ENCODE measurements at regions not wholly inside any gene's neighbourhood (a gene's known extent, or its start where the extent isn't known, plus 50 kb on each side); places are given as distances from the start of the nearest gene placed in this dataset.

- TF ChIP-seq GTF3C2 (IDR thresholded peaks at IDR 0.05; ENCODE audit: borderline replicate concordance, extremely low read depth, insufficient read length) = no peak
- TF ChIP-seq STAT6 (CRISPR knock-in tag; IDR thresholded peaks at IDR 0.05) = no peak
- no peak for TF ChIP-seq TFAM (CRISPR knock-in tag; conservative IDR thresholded peaks at IDR 0.05)
These were observed 489.2 kb upstream of the ARGLU1 start (continued) for GRCh38 chr13:107057028-107057631.

Data from K562 (cell line).